Neural cell (in vitro differentiated cells): ENCODE measurements at regions not wholly inside any gene's neighbourhood (a gene's known extent, or its start where the extent isn't known, plus 50 kb on each side); places are given as distances from the start of the nearest gene placed in this dataset.

Experiments
- H2AFZ ChIP-seq: fragments of 200-600, 300-800 bp; sonication (generic), shearing (Covaris generic); 2 replicates; pipeline ENCODE4 v1.6.0; 2014; ENCODE audit warnings: low read depth, mild to moderate bottlenecking, antibody characterized with exemption, low read length, moderate library complexity
- H3F3A ChIP-seq: fragments of 200-600 bp; shearing (Covaris generic); 2 replicates; pipeline ENCODE4 v1.6.1; 2016; ENCODE audit warnings: mild to moderate bottlenecking, moderate library complexity, mixed read lengths, antibody characterized with exemption, low read length; ENCODE audit not compliant: insufficient read depth, poor library complexity, severe bottlenecking
- H3K27ac ChIP-seq: fragments of 200-600, 300-800 bp; sonication (generic), shearing (Covaris generic); 2 replicates; pipeline ENCODE4 v1.5.1; 2014; ENCODE audit warnings: mild to moderate bottlenecking, low read length, moderate library complexity
- H3K27me3 ChIP-seq: fragments of 300-800, 200-600 bp; sonication (generic), shearing (Covaris generic); 2 replicates; pipeline ENCODE4 v1.6.0; 2014; ENCODE audit warnings: mild to moderate bottlenecking, low read depth, low read length, moderate library complexity; ENCODE audit not compliant: insufficient read depth
- H3K36me3 ChIP-seq: fragments of 300-800, 200-600 bp; sonication (generic), shearing (Covaris generic); 2 replicates; pipeline ENCODE4 v1.5.1; 2014; ENCODE audit warnings: mild to moderate bottlenecking, antibody characterized with exemption, low read length, moderate library complexity; ENCODE audit not compliant: insufficient read depth
- H3K4me2 ChIP-seq: fragments of 300-800, 200-600 bp; sonication (generic), shearing (Covaris generic); 2 replicates; pipeline ENCODE4 v1.6.0; 2014; ENCODE audit warnings: mild to moderate bottlenecking, low read length
- H3K4me3 ChIP-seq: fragments of 300-800, 200-600 bp; sonication (generic), shearing (Covaris generic); 2 replicates; pipeline ENCODE4 v1.5.1; 2014; ENCODE audit warnings: mild to moderate bottlenecking, low read length, moderate library complexity
- H3K79me2 ChIP-seq: fragments of 200-600 bp; shearing (Covaris generic); replicated peaks from 2 replicates; pipeline ENCODE4 v1.6.0; 2014; ENCODE audit warnings: mild to moderate bottlenecking, low read length, moderate library complexity; ENCODE audit not compliant: insufficient read depth
- H3K9ac ChIP-seq: fragments of 300-800, 200-600 bp; sonication (generic), shearing (Covaris generic); 2 replicates; pipeline ENCODE4 v1.6.1; 2016; ENCODE audit warnings: mild to moderate bottlenecking, low read length, mixed read lengths
- H3K9me2 ChIP-seq: fragments of 200-600 bp; shearing (Covaris generic); 2 replicates; pipeline ENCODE4 v1.6.1; 2016; ENCODE audit warnings: mild to moderate bottlenecking, low read length, mixed read lengths; ENCODE audit not compliant: insufficient read depth
- H3K9me3 ChIP-seq: fragments of 200-600, 300-800 bp; sonication (generic), shearing (Covaris generic); 2 replicates; pipeline ENCODE4 v1.6.1; 2016; ENCODE audit warnings: mild to moderate bottlenecking, mixed run types, low read length, moderate library complexity, mixed read lengths
- H4K20me1 ChIP-seq: fragments of 200-600 bp; shearing (Covaris generic); 2 replicates; pipeline ENCODE4 v1.6.1; 2016; ENCODE audit warnings: mild to moderate bottlenecking, mixed run types; ENCODE audit not compliant: insufficient read depth
- EP300 ChIP-seq: fragments of 450-650 bp; conservative IDR thresholded peaks from 2 replicates; pipeline ENCODE4 v1.6.1; 2014; ENCODE audit warnings: antibody characterized with exemption, mild to moderate bottlenecking, moderate library complexity; ENCODE audit not compliant: poor library complexity, severe bottlenecking
- EZH2 ChIP-seq: fragments of 200-600, 300-800 bp; shearing (Covaris generic), sonication (generic); IDR thresholded peaks from 2 replicates; pipeline ENCODE4 v1.6.1; 2014; ENCODE audit warnings: antibody characterized with exemption, low read length, borderline replicate concordance, mild to moderate bottlenecking; ENCODE audit not compliant: insufficient read depth, poor library complexity, severe bottlenecking
- MXI1 ChIP-seq: fragments of 450-650 bp; conservative IDR thresholded peaks from 2 replicates; pipeline ENCODE4 v1.6.1; 2014; ENCODE audit warnings: antibody characterized with exemption, mild to moderate bottlenecking; ENCODE audit not compliant: poor library complexity, severe bottlenecking
- POLR2AphosphoS5 ChIP-seq: IDR thresholded peaks from 2 replicates; pipeline ENCODE4 v1.6.1; 2012
- RAD21 ChIP-seq: fragments of 450-650 bp; conservative IDR thresholded peaks from 2 replicates; pipeline ENCODE4 v1.6.1; 2014; ENCODE audit warnings: antibody characterized with exemption, mild to moderate bottlenecking, moderate library complexity
- SMC3 ChIP-seq: fragments of 450-650 bp; conservative IDR thresholded peaks from 2 replicates; pipeline ENCODE4 v1.6.1; 2014; ENCODE audit warnings: antibody characterized with exemption, mild to moderate bottlenecking, moderate library complexity; ENCODE audit not compliant: poor library complexity
- TAF1 ChIP-seq: IDR thresholded peaks from 2 replicates; pipeline ENCODE4 v1.6.1; 2012; ENCODE audit warnings: low read depth
- TF ChIP-seq, protein P1 (sequence below): IDR thresholded peaks from 2 replicates; pipeline ENCODE4 v1.6.1; 2012; ENCODE audit warnings: borderline replicate concordance
- TF ChIP-seq, protein P2 (sequence below): fragments of 450-650 bp; IDR thresholded peaks from 2 replicates; pipeline ENCODE4 v1.5.1; 2014; ENCODE audit warnings: antibody characterized with exemption, mild to moderate bottlenecking, moderate library complexity; ENCODE audit not compliant: poor library complexity, severe bottlenecking

DNA sequence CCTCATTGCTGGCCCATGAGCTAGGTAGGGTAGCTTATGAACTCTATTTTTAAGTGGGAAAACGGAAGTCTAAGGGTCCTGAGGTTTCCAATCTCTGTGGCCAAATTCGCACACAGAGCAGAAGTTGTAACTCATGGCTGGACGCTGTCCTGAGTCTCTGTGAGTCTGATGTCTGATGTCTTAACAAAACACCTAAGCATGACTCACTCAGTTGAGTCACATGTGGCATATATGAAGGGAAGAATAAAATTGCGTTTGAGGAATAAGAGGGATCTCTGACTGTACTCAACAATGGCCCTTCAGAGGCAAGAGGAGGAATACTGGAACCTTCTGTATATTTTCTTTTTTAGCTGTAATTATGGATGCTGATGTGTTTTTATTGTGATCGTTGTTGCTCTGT lies 569.7 kb downstream of the RIT2 start:
- Histone ChIP-seq H3K27me3 (no peaks in the 10 kb centered on the region), H4K20me1 (no peaks in the 10 kb centered on the region), H3K4me2 (no peak overlapping the region), H3K9me3 (no peaks in the 10 kb centered on the region), H2AFZ (no peak overlapping the region), H3F3A (no peaks in the 10 kb centered on the region), H3K79me2 (no peaks in the 10 kb centered on the region), H3K4me3 (no peak overlapping the region), H3K9ac (no peak overlapping the region), H3K36me3 (no peaks in the 10 kb centered on the region), H3K27ac (no peak overlapping the region), H3K9me2 (no peaks in the 10 kb centered on the region)
- TF ChIP-seq TAF1 (no peak), EP300 (no peak), POLR2AphosphoS5 (no peak), MXI1 (no peak), RAD21 (no peak), EZH2 (no peak), SMC3 (no peak)
- TF ChIP-seq, protein P1, sequence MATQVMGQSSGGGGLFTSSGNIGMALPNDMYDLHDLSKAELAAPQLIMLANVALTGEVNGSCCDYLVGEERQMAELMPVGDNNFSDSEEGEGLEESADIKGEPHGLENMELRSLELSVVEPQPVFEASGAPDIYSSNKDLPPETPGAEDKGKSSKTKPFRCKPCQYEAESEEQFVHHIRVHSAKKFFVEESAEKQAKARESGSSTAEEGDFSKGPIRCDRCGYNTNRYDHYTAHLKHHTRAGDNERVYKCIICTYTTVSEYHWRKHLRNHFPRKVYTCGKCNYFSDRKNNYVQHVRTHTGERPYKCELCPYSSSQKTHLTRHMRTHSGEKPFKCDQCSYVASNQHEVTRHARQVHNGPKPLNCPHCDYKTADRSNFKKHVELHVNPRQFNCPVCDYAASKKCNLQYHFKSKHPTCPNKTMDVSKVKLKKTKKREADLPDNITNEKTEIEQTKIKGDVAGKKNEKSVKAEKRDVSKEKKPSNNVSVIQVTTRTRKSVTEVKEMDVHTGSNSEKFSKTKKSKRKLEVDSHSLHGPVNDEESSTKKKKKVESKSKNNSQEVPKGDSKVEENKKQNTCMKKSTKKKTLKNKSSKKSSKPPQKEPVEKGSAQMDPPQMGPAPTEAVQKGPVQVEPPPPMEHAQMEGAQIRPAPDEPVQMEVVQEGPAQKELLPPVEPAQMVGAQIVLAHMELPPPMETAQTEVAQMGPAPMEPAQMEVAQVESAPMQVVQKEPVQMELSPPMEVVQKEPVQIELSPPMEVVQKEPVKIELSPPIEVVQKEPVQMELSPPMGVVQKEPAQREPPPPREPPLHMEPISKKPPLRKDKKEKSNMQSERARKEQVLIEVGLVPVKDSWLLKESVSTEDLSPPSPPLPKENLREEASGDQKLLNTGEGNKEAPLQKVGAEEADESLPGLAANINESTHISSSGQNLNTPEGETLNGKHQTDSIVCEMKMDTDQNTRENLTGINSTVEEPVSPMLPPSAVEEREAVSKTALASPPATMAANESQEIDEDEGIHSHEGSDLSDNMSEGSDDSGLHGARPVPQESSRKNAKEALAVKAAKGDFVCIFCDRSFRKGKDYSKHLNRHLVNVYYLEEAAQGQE = no peak
- TF ChIP-seq, protein P2, sequence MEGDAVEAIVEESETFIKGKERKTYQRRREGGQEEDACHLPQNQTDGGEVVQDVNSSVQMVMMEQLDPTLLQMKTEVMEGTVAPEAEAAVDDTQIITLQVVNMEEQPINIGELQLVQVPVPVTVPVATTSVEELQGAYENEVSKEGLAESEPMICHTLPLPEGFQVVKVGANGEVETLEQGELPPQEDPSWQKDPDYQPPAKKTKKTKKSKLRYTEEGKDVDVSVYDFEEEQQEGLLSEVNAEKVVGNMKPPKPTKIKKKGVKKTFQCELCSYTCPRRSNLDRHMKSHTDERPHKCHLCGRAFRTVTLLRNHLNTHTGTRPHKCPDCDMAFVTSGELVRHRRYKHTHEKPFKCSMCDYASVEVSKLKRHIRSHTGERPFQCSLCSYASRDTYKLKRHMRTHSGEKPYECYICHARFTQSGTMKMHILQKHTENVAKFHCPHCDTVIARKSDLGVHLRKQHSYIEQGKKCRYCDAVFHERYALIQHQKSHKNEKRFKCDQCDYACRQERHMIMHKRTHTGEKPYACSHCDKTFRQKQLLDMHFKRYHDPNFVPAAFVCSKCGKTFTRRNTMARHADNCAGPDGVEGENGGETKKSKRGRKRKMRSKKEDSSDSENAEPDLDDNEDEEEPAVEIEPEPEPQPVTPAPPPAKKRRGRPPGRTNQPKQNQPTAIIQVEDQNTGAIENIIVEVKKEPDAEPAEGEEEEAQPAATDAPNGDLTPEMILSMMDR = no peak

DNA sequence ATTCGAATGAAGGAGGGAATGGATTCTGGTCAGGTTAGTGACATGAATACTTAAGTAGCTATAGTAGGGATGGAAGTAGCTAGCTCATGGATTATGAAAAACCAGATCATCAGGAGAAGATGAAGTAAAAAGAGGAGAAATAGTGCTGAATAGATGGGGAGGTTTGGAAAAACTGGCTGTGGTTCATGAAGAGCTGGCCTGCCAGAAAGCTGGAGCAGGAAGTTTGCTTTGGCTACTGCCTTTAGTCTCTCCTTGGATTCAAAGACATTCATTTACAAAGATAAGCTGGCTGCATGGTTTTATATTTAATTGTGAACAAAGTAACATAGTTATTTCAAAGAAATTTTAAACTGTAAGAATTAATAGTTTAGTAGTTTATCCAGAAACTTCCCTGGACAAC lies 567.0 kb downstream of the RIT2 start:
- no peaks in the 10 kb centered on the region for H3K9me3 ChIP-seq
- H3K9ac ChIP-seq = no peak overlapping the region
- no peaks in the 10 kb centered on the region for H3K36me3 ChIP-seq
- H3K4me3 ChIP-seq = no peak overlapping the region
- no peak overlapping the region for H3K4me2 ChIP-seq
- no peak for TF ChIP-seq SMC3
- TF ChIP-seq MXI1 = no peak
- TF ChIP-seq, protein P2 = no peak
- TF ChIP-seq EP300 = no peak
- TF ChIP-seq POLR2AphosphoS5 = no peak
- no peak for TF ChIP-seq EZH2
- no peak for TF ChIP-seq TAF1
- no peak for TF ChIP-seq RAD21
- TF ChIP-seq, protein P1 = no peak
- no peaks in the 10 kb centered on the region for H3F3A ChIP-seq
- H2AFZ ChIP-seq = no peak overlapping the region
- no peaks in the 10 kb centered on the region for H3K27me3 ChIP-seq
- H3K27ac ChIP-seq = no peak overlapping the region
- no peaks in the 10 kb centered on the region for H4K20me1 ChIP-seq
- no peaks in the 10 kb centered on the region for H3K9me2 ChIP-seq
- no peaks in the 10 kb centered on the region for H3K79me2 ChIP-seq
